Effector CD4-positive, alpha-beta T cell (primary cell): ENCODE measurements at regions not wholly inside any gene's neighbourhood (a gene's known extent, or its start where the extent isn't known, plus 50 kb on each side); places are given as distances from the start of the nearest gene placed in this dataset.

Experiments
- DNase-seq: peaks from one replicate; pipeline ENCODE4 v3.0.0-alpha.2; 2020

GRCh38 chr12:47558625-47559345, 147.0 kb downstream of the RPAP3 start:
- no peak for DNase-seq

DNA sequence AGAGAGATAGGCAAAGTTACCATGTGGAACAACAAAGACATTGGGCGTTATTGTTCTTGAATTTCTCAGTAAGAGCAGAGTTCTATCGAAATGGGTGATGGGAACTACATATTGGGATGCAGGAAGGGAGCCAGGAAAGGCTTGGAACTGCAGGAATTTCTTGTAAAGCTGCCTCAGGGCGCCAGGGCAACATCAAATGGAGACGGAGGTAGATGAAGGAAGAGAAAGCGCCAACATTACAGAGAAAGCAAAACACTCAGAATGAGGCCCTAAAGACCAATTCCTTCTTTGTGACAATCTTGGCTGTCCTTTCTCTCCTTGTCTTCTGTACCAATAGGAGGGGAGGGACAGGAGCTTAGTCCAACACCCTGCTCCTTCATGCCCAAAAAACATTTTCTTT, 148.4 kb downstream of the RPAP3 start:
- no peak for DNase-seq

DNA sequence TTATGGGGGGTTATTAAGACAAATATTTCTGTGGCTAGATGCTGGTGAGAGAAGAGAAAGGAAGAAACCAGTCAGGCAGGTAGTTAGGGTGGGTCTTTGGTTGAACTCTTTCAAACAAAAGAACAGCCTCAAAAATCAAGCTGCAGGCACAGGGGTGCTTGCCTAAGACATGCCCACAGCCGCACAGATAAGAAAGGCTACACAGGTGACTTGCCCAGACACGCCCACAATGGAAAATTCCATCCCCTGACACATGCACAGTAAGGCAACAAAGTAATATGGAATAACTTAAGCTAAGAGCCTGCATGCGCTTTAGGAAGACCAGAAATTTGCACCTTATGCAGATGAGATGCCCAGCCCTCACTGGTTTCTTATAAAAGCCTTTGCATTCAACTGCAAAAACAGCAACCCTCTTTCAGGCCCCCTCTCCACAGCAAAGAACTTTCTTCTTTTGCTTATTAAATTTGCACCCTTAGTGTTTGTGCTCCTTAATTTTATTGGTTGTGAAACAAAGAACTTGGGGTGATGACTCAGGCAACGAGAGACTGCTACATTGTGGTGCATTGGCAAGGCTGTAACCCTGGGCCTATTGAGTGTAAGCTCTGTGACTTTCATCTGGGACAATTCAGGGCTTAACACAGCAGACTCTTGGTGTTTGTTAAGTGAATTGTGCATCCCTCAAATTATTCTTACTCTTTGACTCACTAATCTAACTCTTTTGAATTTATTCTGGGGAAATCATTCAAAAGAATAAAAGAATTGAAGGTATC, 149.4 kb downstream of the RPAP3 start:
- no peak for DNase-seq

DNA sequence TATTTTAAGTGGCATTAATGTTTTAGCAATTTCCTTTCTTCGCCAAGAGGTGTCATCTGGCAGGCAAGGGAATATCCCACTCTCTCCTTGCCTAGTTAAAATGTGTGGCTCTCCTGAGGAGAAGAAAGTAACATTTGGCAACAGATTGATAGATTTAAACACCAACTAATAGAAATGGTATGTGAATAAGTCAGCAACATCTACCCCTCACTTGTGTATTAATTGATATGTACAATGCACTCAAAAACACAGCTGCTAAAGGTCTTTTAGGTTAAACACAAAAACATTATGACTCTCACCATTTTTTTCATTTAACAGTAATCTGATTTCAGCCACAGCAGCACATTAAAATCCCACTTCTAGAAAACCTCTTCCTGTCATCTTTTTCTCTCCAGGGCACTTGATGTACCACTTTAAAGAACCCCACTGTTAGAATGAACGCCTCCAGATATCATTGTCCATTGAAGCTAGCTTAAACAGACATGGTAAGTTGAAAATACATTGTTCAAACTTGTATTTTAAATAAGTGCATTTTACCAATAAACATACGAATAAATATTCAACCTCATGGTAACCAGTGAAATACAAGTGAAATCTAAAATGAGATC, 151.7 kb downstream of the RPAP3 start:
- DNase-seq: no peak

DNA sequence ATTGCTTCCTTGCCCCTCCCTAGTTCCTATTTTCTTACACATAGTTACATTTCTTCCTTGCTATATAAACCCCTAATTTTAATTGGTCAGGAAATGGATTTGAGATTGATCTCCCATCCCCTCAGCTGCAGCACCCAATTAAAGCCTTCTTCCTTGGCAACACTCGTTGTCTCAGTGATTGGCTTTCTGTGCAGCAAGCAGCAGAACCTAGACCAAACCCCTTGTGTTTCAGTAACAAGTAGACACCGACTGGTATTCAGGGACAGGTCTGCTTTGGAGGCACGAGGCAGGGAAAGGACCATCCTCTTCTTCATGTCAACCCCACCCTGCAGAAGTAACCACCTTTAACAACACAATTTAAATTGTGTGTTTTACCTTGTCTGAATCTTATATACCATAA, 152.6 kb downstream of the RPAP3 start:
- DNase-seq: no peak

- no peak for DNase-seq
Measured at GRCh38 chr12:47551426-47551851, 154.4 kb downstream of the RPAP3 start.

- no peak for DNase-seq
Measured at GRCh38 chr12:47549258-47549657, 156.6 kb downstream of the RPAP3 start.

DNA sequence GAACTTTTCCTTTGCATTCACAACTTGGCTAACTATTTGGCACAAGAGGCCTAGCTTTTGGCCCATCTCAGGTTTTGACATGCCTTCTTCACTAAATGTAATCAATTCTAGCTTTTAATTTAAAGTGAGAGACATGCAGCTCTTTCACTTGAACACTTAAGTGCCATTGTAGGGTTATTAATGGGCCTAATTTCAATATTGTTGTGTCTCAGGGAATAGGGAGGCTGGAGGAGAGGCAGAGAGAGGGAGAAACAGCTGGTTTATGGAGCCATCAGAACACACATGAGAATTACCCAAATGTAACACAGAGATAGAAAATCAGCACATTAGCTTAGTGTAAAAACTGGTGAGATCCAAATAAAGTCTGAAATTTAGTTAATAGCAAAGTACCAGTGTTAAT, 157.4 kb downstream of the RPAP3 start:
- DNase-seq: no peak

- DNase-seq: no peak
Measured at GRCh38 chr12:47547077-47547476, 158.8 kb downstream of the RPAP3 start.

DNA sequence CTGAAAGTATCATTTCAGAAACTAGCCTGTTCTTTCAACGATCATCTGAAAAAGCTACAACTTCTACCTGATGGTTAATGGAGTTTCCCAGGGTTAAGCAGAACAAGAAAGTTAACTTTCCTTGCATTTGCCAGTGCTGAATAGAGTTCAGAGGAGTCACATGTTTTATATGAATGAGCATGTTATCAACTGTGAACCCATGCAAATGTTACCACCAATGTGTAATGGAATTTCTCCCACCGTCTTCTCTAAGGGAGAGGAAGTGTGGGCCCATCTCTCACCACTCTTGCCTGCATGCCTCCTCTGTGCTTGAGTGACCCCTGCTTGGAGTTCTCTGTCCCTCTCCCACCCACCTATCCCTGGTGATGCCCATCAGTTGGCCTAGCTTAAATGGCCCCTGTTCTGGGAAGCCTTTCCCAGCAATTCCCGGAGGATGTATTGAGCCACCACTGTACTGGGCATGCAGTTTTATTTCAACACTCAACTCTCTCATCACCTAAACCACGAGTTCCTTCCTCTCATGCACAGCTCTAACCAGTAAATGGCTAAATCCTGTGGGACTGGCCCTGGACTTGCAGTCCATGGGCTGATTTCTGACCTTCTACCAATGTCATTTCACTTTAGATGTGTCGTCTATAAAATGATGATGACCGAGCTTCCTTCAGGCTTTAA, 159.8 kb downstream of the RPAP3 start:
- DNase-seq: no peak

DNA sequence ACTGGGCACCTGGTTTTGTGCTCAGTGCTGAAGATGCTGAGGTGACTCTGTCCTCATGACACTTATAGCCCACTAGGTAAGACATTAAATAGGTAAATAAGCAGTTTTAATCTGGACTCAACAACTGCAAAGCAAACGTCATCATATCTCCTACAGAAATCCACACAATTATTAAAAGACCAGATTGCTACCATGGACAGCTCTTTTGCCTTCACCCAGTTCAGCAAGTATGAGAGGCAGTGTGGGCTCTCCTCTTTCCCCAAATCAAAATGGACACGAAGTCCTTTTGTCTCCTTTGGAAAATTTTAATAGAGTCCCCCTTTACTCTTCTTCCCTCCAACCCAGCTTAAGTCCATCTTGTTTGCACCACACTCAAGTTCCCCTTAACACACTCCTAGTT, 171.1 kb downstream of the RPAP3 start:
- no peak for DNase-seq

- no peak for DNase-seq
Measured at GRCh38 chr12:47530050-47530449, 175.8 kb downstream of the RPAP3 start.

GRCh38 chr12:47527816-47528215, 178.0 kb downstream of the RPAP3 start:
- DNase-seq: no peak

- no peak for DNase-seq
Measured at GRCh38 chr12:47520029-47520428, 185.8 kb downstream of the RPAP3 start.

GRCh38 chr12:47517122-47517521, 188.7 kb downstream of the RPAP3 start:
- DNase-seq: no peak

DNA sequence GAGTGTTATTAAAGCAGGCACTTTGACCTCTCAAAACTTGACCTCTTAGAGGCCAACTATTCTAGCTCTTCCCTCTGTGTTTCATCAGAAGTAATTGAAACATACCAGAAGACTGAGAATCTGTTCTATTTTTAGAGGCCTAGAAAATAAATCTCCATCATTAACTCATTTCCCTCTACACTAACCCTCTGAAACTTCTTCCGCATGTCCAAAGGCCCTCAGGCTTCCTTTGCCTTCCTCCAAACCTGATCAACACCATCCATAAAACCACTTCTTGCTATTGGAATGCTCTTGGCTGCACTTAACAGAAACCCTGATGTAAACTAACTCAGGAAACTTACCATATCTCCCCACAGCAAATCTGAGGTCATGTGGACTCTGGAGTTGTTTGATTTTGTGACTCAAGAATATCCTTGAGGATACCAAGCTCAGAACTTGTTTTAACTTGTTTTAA, 196.4 kb downstream of the RPAP3 start:
- no peak for DNase-seq

- DNase-seq: no peak
Measured at GRCh38 chr12:47507221-47507620, 198.6 kb downstream of the RPAP3 start.

DNA sequence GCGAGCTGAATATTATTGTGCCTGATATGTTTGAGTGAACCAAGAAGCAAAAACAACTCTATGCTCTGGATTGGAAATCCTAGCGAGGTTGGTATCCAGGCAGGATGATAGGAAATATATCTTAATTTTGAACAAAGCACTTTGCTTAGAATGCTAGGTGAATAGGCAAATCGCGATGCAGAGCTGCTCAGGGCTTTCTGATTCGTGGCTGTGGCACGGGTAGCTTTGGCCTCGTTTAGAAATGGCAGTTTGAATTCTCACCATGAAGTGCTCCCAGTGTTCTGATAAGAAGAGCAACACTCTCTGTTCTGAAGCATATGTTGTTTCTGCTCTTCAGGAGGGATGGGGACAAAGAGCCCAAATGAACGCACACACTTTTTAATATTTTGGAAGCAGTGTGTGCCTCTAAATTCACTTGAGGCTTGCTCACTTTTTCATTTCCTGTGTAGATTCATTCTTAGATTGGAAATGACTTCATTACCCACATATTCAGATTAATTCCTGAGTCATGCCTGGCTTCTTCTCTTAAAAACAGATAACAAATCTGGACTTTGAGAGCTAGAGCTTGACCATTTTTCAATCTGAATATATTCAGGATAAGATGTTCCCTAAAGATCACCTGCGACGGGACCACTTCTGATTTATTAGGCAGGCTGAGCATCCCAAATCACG, 200.9 kb downstream of the RPAP3 start:
- DNase-seq: no peak

DNA sequence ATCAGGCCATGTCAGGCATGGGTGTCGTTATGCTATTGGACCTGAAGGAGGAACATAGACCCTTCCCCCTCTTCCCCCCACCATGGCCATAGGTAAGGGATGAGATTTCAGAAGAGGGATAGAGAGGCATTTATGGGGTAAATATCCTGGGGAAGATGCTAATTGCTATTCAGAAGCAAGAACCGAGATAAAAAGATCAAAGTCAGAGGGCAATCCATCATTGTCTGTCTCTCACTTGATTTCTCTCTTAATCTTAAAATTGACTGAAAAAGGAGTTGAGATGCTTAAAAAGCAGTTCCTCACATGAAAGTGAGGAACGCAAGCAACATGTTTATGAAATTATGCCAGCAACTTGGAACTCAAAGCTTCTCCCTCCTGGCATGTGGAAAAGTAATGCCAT, 212.0 kb downstream of the RPAP3 start:
- no peak for DNase-seq

- no peak for DNase-seq
Measured at GRCh38 chr12:47491516-47492305, 214.1 kb downstream of the RPAP3 start.

GRCh38 chr12:47488888-47489287, 216.9 kb downstream of the RPAP3 start:
- DNase-seq: no peak

DNA sequence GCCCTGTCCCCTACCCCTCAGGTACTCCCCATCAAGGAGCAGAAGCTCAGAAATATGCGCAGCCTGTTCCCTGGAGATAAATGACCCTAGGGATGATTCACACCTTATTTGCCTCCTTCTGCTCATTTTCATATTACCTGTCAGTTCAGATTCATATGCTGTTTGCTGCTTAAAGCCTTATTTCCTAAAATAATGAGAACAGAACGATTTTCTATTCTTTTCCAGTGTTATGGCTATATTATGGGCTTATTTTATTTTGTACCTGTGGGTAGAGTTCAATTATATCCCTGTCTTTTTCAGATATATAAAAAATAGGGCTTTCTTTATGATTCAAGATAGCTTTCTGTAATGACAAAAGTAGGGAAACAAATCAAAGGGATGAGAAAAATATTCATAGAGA, 224.8 kb downstream of the RPAP3 start:
- no peak for DNase-seq
